Astrocyte of the cerebellum (primary cell): ENCODE measurements at regions not wholly inside any gene's neighbourhood (a gene's known extent, or its start where the extent isn't known, plus 50 kb on each side); places are given as distances from the start of the nearest gene placed in this dataset.

Source experiments
- DNase-seq: peaks from one replicate; pipeline ENCODE4 v3.0.0-alpha.2; 2011; ENCODE audit warnings: low read depth
- H3K4me3 ChIP-seq: 2 replicates; pipeline ENCODE4 v1.5.1; 2011; ENCODE audit warnings: mild to moderate bottlenecking, low read depth, low read length, moderate library complexity
- in situ Hi-C: cut with HindIII; loops from 2 replicates; pipeline ENCODE4 v1.10.0; 2017; ENCODE audit warnings: low sequenced_read_pairs
- TF ChIP-seq, protein P1 (sequence below): IDR thresholded peaks from 2 replicates; pipeline ENCODE4 v1.5.1; 2012; ENCODE audit warnings: low read length, low read depth, moderate library complexity, mild to moderate bottlenecking; ENCODE audit errors: missing control alignments

DNA sequence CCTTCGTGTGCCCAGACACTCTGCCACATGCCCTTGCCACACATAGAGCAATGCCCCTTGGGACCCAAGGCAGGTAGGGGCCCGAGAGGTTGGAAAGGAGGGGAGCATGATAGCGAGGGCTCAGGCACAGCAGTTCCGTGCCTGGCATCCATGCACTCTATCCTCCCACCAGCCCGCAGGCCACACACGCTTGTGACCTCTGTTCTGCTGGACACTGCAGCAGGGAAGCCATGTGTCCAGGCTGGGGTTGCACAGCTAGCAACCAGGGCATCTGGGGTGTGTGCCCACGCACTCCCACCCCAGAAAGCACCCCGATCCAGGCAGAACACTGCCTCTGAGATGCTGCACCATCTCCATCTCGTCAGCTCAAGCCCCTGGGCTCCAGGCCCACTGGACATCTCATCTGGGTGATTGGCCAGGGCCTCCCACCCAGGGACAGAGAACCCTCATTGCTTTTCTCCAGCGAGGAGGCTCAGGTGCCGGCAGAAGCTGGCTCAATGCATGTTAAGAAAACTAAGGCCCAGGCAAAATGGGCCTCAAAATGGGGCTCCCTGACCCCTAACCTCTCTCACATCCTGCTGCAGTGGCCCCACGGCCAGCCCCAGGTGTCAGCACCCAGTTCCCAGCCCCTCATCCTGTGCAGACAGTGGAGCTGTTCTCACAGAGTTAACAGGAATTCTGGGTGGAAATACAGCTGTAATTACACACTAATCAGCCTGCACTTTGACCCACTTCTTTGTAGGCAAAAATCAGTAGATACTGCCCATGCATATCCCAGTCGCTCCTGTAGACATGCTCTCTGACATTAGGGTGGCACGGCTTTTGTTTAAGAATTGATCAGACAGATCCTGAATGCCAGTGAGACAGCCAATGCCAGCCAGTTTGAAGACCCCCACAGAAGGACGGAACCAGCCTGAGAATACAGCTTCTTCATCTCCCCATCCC is 173.9 kb upstream of the B3GAT1 start:
- TF ChIP-seq, protein P1, sequence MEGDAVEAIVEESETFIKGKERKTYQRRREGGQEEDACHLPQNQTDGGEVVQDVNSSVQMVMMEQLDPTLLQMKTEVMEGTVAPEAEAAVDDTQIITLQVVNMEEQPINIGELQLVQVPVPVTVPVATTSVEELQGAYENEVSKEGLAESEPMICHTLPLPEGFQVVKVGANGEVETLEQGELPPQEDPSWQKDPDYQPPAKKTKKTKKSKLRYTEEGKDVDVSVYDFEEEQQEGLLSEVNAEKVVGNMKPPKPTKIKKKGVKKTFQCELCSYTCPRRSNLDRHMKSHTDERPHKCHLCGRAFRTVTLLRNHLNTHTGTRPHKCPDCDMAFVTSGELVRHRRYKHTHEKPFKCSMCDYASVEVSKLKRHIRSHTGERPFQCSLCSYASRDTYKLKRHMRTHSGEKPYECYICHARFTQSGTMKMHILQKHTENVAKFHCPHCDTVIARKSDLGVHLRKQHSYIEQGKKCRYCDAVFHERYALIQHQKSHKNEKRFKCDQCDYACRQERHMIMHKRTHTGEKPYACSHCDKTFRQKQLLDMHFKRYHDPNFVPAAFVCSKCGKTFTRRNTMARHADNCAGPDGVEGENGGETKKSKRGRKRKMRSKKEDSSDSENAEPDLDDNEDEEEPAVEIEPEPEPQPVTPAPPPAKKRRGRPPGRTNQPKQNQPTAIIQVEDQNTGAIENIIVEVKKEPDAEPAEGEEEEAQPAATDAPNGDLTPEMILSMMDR = no peak
- no peak for DNase-seq
- no peak overlapping the region for H3K4me3 ChIP-seq
- in situ Hi-C loops = no loop called here

DNA sequence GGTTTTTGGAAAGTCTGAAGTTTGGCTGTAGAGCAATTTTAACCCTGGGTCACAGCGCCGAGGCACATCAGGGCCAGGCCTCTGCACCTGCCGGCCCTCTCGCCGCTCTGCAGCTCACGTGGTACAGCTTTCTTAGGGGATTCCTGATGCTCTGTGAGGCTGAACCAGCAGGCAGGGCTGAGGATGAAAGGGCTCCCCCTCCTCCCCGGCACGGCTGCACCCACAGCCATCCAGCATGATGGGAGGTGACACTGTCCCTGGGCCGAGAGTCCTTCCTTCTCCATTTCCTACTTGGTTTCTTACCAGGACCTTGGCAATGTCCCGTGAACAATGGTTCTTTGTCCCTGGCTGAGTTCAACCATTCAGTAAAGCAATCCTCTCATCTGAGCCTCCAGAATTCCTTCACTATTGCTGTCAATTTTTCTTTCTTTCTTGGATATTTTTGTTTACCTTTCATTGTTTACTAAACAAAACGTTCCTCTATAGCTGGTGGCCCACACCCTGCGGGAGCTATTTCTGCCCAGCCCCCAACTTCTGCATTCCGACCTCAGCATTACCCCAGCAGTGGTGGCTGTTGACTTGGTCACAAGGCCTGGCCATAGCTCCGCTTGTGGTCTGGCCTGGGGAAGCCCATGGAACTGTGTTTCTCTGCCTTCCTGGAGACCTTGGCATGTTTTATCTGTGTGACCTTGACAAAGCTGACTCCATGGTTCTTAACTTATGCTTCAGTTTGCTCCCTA is 172.8 kb upstream of the B3GAT1 start:
- TF ChIP-seq, protein P1 = no peak
- no peak overlapping the region for H3K4me3 ChIP-seq
- no peak for DNase-seq
- in situ Hi-C loops = no loop called here

DNA sequence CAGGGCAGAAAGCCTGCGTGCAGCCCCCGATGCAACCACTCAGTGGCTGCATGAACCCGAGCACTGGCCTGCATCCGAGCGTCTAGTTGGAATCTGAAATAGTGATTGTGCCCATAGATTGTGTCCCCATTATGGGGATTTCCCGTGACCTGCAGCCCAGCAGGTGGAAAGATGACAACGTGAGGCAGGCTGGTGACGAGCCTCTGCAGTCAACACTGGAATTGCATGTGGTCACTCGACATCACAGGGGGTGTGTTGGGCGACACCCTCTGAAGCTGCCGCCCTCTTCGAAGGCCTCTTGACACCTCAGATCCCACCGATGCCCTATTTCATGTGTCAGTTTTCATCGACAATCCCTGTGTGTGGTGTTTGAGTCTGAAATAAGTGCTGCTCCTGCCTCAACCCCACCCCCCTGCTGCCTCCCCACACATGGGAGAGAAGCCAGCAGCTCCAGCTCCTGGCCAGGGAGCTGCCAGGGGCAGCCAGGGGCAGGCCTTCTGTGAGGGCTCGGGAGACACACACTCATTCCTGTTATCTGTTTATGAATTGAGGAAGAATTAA is 172.0 kb upstream of the B3GAT1 start:
- H3K4me3 ChIP-seq = no peak overlapping the region
- in situ Hi-C loops = no loop called here
- TF ChIP-seq, protein P1 = no peak
- no peak for DNase-seq

DNA sequence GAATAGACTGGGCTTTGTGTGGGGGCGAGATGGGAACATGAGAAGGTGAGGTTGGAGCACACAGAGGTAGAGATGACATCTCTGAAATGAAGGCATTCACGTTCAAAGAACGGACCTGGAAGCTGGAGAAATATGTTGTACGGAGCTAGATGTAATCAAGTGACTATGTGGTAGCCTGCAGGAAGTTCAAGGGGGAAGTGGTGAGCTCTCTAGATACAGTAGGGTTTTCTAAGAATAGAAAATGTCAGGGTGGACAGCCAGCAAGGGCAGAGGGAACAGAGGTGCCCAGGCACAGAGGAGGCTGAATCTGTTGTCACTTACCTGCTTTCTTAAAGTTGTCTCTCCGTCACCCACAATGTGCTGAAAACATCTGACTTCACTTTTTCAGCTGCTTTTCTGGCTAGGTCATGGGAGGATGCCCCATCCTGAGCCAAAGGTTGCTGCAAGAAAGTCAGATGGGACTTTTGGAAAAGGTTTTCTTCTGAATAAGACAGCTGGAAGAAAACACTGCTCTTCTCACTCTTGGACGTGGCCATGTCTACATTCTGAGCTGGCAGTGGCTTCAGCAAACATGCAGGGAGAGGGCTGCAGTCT is 171.5 kb upstream of the B3GAT1 start:
- TF ChIP-seq, protein P1 = no peak
- H3K4me3 ChIP-seq = no peak overlapping the region
- in situ Hi-C loops = no loop called here
- no peak for DNase-seq

DNA sequence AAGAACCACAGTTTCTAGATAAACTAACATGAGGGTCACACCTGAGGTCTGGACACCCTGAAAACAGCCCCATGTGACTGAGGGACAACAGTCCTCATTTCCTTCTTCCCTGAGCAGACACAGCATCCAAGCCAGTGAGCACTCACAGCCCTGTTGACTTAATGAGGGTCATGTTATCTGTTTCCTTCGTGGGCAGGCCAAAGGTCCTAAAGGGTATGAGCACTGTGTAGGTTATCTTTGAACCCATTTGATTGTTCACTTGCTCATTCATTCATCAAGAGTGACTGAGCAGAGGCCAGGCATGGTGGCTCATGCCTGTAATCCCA is 170.7 kb upstream of the B3GAT1 start:
- in situ Hi-C loops = no loop called here
- no peak for DNase-seq
- H3K4me3 ChIP-seq = no peak overlapping the region
- TF ChIP-seq, protein P1 = no peak
